OCI-LY7 (cell line): ENCODE measurements at regions not wholly inside any gene's neighbourhood (a gene's known extent, or its start where the extent isn't known, plus 50 kb on each side); places are given as distances from the start of the nearest gene placed in this dataset.

Experiments
- EZH2phosphoT487 ChIP-seq: fragments of 200-600 bp; sonication (generic); IDR thresholded peaks from 2 replicates; pipeline ENCODE4 v1.6.1; 2018; ENCODE audit warnings: low read depth, borderline replicate concordance, mild to moderate bottlenecking, mixed run types, antibody characterized with exemption, low read length, moderate library complexity, mixed read lengths
- TF ChIP-seq, protein P1 (sequence below): fragments of 200-600 bp; sonication (generic); conservative IDR thresholded peaks from 2 replicates; pipeline ENCODE4 v1.5.1; 2014; ENCODE audit warnings: mild to moderate bottlenecking, antibody characterized with exemption, low read length, moderate library complexity, mixed read lengths

DNA sequence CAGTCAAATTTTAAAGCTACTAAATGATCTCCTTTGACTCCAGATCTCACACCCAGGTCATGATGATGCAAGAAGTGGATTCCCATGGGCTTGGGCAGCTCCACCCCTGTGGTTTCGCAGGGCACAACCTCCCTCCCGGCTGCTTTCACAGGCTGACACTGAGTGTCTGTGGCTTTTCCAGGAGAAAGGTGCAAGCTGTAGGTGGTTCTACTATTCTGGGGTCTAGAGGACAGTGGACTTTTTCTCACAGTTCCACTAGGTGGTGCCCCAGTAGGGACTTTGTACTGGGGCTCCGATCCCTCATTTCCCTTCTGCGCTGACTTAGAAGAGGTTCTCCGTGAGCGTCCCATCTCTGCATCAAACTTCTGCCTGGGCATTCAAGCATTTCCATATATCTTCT is 845.2 kb downstream of the PCDH18 start:
- TF ChIP-seq, protein P1, sequence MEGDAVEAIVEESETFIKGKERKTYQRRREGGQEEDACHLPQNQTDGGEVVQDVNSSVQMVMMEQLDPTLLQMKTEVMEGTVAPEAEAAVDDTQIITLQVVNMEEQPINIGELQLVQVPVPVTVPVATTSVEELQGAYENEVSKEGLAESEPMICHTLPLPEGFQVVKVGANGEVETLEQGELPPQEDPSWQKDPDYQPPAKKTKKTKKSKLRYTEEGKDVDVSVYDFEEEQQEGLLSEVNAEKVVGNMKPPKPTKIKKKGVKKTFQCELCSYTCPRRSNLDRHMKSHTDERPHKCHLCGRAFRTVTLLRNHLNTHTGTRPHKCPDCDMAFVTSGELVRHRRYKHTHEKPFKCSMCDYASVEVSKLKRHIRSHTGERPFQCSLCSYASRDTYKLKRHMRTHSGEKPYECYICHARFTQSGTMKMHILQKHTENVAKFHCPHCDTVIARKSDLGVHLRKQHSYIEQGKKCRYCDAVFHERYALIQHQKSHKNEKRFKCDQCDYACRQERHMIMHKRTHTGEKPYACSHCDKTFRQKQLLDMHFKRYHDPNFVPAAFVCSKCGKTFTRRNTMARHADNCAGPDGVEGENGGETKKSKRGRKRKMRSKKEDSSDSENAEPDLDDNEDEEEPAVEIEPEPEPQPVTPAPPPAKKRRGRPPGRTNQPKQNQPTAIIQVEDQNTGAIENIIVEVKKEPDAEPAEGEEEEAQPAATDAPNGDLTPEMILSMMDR = no peak
- TF ChIP-seq EZH2phosphoT487 = no peak
